PC-3 (cell line): ENCODE measurements at regions not wholly inside any gene's neighbourhood (a gene's known extent, or its start where the extent isn't known, plus 50 kb on each side); places are given as distances from the start of the nearest gene placed in this dataset.

Experiments used
- ATAC-seq: fragments of 200-7000 bp; cut with Tn5 transposase; 2 replicates; pipeline ENCODE4 v1.9.1; 2020; ENCODE audit warnings: mild to moderate bottlenecking, moderate library complexity
- BruUV-seq: library from RNA; stranded (reverse); fragments of 400-500 nt; replicated peaks from 2 replicates; lab custom pipeline; 2021; lab: Mats Ljungman, UMichigan
- CTCF ChIA-PET: fragments of 300-600 bp; sonication (Branson Sonifier 250); formaldehyde crosslinking; loops from one replicate; lab custom pipeline; 2022; ENCODE audit warnings: antibody characterized with exemption; lab: Charles Lee
- POLR2A ChIA-PET: fragments of 300-600 bp; sonication (Branson Sonifier 250); formaldehyde crosslinking; loops from one replicate; lab custom pipeline; 2022; ENCODE audit warnings: antibody characterized with exemption; ENCODE audit not compliant: unreplicated experiment; lab: Charles Lee
- DNase-seq: peaks from one replicate; pipeline ENCODE4 v3.0.0-alpha.2; 2015
- H2AFZ ChIP-seq: fragments of 300-600 bp; sonication (generic); 2 replicates; pipeline ENCODE4 v1.6.0; 2016; ENCODE audit warnings: antibody characterized with exemption, low read length
- H3F3A ChIP-seq: fragments of 300-600 bp; sonication (generic); one replicate; pipeline ENCODE4 v1.6.0; 2017; ENCODE audit warnings: antibody characterized with exemption, low read length, control low read depth, mild to moderate bottlenecking; ENCODE audit not compliant: unreplicated experiment
- H3K27ac ChIP-seq: fragments of 300-600 bp; sonication (generic); 2 replicates; pipeline ENCODE4 v1.5.1; 2016; ENCODE audit warnings: mild to moderate bottlenecking, low read length
- H3K27me3 ChIP-seq: fragments of 300-600 bp; sonication (generic); 2 replicates; pipeline ENCODE4 v1.6.1; 2016; ENCODE audit warnings: low read length, mixed read lengths
- H3K36me3 ChIP-seq: fragments of 300-600 bp; sonication (generic); 2 replicates; pipeline ENCODE4 v1.6.1; 2016; ENCODE audit warnings: low read depth, mixed run types, low read length, mixed read lengths
- H3K4me1 ChIP-seq: fragments of 300-600 bp; sonication (generic); 2 replicates; pipeline ENCODE4 v1.5.1; 2016; ENCODE audit warnings: low read length; ENCODE audit not compliant: insufficient read depth
- H3K4me2 ChIP-seq: fragments of 300-600 bp; sonication (generic); 2 replicates; pipeline ENCODE4 v1.6.0; 2016; ENCODE audit warnings: low read length
- H3K4me3 ChIP-seq: fragments of 300-600 bp; sonication (generic); 2 replicates; pipeline ENCODE4 v1.5.1; 2016; ENCODE audit warnings: mild to moderate bottlenecking, low read length, mixed read lengths
- H3K79me2 ChIP-seq: fragments of 300-600 bp; sonication (generic); 2 replicates; pipeline ENCODE4 v1.6.1; 2017; ENCODE audit warnings: low read length, mixed read lengths
- H3K9ac ChIP-seq: fragments of 300-600 bp; sonication (generic); 2 replicates; pipeline ENCODE4 v1.6.0; 2016; ENCODE audit warnings: mild to moderate bottlenecking, low read length
- H3K9me2 ChIP-seq: fragments of 300-600 bp; sonication (generic); replicated peaks from 2 replicates; pipeline ENCODE4 v1.6.1; 2016; ENCODE audit warnings: mixed run types, low read length, mixed read lengths
- H3K9me3 ChIP-seq: fragments of 300-600 bp; sonication (generic); 2 replicates; pipeline ENCODE4 v1.6.1; 2016; ENCODE audit warnings: low read length, mixed read lengths
- H4K20me1 ChIP-seq: fragments of 300-600 bp; sonication (generic); 2 replicates; pipeline ENCODE4 v1.6.1; 2016; ENCODE audit warnings: low read length, mixed read lengths
- EZH2 ChIP-seq: fragments of 300-600 bp; sonication (generic); IDR thresholded peaks from one replicate; pipeline ENCODE4 v1.6.1; 2017; ENCODE audit warnings: antibody characterized with exemption, mild to moderate bottlenecking, low read length; ENCODE audit not compliant: unreplicated experiment
- EZH2phosphoT487 ChIP-seq: fragments of 300-600 bp; sonication (generic); IDR thresholded peaks from 2 replicates; pipeline ENCODE4 v1.6.1; 2018; ENCODE audit warnings: mild to moderate bottlenecking, antibody characterized with exemption, low read length, borderline replicate concordance
- intact Hi-C: fragments of 100-400 bp; cut with micrococcal nuclease; formaldehyde crosslinking; loops from 2 replicates; pipeline ENCODE4 v1.9.0; 2023
- TF ChIP-seq, protein P1 (sequence below): fragments of 300-600 bp; sonication (generic); conservative IDR thresholded peaks from 2 replicates; pipeline ENCODE4 v1.5.1; 2017; ENCODE audit warnings: antibody characterized with exemption, low read depth, mild to moderate bottlenecking, low read length

DNA sequence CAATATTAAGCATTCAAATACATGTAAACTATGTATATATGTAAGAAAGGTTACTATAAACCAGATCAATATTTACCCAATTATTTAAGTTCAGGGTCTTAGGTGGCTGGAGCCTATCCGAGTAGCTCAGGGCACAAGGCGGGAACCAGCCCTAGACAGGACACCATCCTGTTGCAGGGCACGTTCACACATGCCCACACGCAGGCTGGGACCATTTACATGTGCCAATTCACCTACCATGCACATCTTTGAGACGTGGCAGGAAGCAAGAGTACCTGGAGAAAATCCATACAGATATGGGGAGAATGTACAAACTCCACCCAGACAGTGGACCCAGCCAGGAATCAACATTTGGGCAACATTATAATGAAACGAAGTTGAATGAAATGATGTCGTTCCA, 263.0 kb upstream of the E2F7 start:
- no TSS peak for BruUV-seq
- Histone ChIP-seq H3K4me3 (no peak overlapping the region), H2AFZ (no peak overlapping the region), H3K9me3 (no peaks in the 10 kb centered on the region), H3F3A (no peaks in the 10 kb centered on the region), H3K27ac (no peak overlapping the region), H4K20me1 (no peaks in the 10 kb centered on the region), H3K27me3 (peaks cover 42% of the 10 kb centered on the region), H3K4me1 (peaks cover 4% of the 10 kb centered on the region), H3K79me2 (no peaks in the 10 kb centered on the region), H3K4me2 (no peak overlapping the region), H3K9me2 (no peaks in the 10 kb centered on the region), H3K36me3 (no peaks in the 10 kb centered on the region), H3K9ac (no peak overlapping the region)
- TF ChIP-seq, protein P1, sequence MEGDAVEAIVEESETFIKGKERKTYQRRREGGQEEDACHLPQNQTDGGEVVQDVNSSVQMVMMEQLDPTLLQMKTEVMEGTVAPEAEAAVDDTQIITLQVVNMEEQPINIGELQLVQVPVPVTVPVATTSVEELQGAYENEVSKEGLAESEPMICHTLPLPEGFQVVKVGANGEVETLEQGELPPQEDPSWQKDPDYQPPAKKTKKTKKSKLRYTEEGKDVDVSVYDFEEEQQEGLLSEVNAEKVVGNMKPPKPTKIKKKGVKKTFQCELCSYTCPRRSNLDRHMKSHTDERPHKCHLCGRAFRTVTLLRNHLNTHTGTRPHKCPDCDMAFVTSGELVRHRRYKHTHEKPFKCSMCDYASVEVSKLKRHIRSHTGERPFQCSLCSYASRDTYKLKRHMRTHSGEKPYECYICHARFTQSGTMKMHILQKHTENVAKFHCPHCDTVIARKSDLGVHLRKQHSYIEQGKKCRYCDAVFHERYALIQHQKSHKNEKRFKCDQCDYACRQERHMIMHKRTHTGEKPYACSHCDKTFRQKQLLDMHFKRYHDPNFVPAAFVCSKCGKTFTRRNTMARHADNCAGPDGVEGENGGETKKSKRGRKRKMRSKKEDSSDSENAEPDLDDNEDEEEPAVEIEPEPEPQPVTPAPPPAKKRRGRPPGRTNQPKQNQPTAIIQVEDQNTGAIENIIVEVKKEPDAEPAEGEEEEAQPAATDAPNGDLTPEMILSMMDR: no peak
- TF ChIP-seq EZH2phosphoT487 (no peak), EZH2 (no peak)
- ChIA-PET CTCF (no interaction called here), POLR2A (no interaction called here)
- DNase-seq (no peak), ATAC-seq (no peak)
- intact Hi-C loops: loop anchor here (10.0 kb wide), 1 partner anchor 264 kb away; the partner anchor contains the start of gene E2F7

DNA sequence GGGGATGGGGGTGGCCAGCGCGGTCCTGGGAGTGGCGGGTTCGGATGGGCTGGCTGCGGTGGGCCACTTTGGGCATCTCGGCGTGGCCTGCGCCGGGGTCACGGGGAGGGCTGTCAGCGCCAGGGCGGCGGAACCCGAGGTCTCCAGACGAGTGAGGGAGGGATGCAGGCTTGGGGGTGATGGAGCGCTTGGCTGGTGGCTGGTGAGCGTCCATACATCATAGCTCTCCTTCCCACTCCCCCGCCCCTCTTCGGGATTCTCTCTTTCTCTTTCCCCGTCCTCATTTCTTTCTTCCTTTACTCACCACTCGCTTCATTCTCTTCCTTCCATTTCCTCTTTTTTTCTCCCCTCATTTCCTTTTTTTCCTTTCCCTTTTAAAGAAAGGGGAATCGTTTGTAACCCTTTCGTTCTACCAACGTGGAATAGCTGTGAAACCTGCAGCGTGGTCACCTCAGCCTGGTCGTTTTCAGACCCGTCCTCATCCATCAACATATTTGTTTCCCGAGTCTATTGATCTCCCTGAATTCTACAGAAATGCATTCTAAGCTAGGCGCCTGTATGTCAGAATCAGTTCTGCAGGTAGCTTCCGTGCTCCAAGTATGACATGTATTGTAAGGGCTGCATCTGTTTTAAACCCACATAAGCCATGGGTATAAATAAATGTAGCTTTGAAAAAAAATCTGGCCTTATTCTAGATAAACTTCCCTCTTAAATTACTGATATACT, 260.3 kb upstream of the E2F7 start:
- no peak for ATAC-seq
- H2AFZ ChIP-seq: peak overlapping the region; percentile 95; the same call in 1 of the 2 replicates

More for the DNA sequence above, 260.3 kb upstream of the E2F7 start:
- H3K4me2 ChIP-seq: peak overlapping the region; percentile 100
- H3K79me2 ChIP-seq: no peaks in the 10 kb centered on the region
- TF ChIP-seq, protein P1: no peak
- TF ChIP-seq EZH2phosphoT487 (no peak), EZH2 (no peak)
- H3F3A ChIP-seq: no peaks in the 10 kb centered on the region
- H3K4me3 ChIP-seq: peak overlapping the region; percentile 78
- peaks cover 42% of the 10 kb centered on the region for H3K27me3 ChIP-seq
- H3K9ac ChIP-seq: no peak overlapping the region
- CTCF ChIA-PET: no interaction called here
- no peak for DNase-seq
- no peaks in the 10 kb centered on the region for H3K9me3 ChIP-seq
- intact Hi-C loops: loop anchor here (2.0 to 10.0 kb wide), 2 partner anchors 25 to 261 kb away; partner anchors contain the start of gene E2F7
- BruUV-seq: no TSS peak
- H3K36me3 ChIP-seq: no peaks in the 10 kb centered on the region
- no peaks in the 10 kb centered on the region for H4K20me1 ChIP-seq
- peaks cover 4% of the 10 kb centered on the region for H3K4me1 ChIP-seq
- no peak overlapping the region for H3K27ac ChIP-seq
- no peaks in the 10 kb centered on the region for H3K9me2 ChIP-seq
- POLR2A ChIA-PET: no interaction called here
